A549 (cell line): ENCODE measurements at regions not wholly inside any gene's neighbourhood (a gene's known extent, or its start where the extent isn't known, plus 50 kb on each side); places are given as distances from the start of the nearest gene placed in this dataset.
A peak's percentile ranks its signal among the peaks of the same experiment; 100 is the strongest.

Experiments used
- ATAC-seq, 2 experiments: fragments of 200-7000 bp in 1 of 2; fragments of >200 bp in 1 of 2; cut with Nextera tagmentation in 1 of 2; cut with Tn5 transposase in 1 of 2; 3 replicates each; pipeline versions ENCODE4 v1.8.0 to v1.9.1; 2018 to 2020; ENCODE audit warnings: mild to moderate bottlenecking in 1 of 2, moderate library complexity in 1 of 2
- CTCF ChIA-PET: fragments of 300-600 bp; sonication (Branson Sonifier 250); formaldehyde crosslinking; extraction: SDS; loops from one replicate; lab custom pipeline; 2021; ENCODE audit warnings: antibody characterized with exemption, inconsistent platforms; lab: Yijun Ruan, JAX
- POLR2A ChIA-PET: fragments of 350-600 bp; formaldehyde crosslinking; extraction: SDS; loops from one replicate; lab custom pipeline; 2021; ENCODE audit warnings: antibody characterized with exemption, inconsistent platforms; lab: Yijun Ruan, JAX
- DNase-seq, 2 experiments: peaks; one replicate each; pipeline versions ENCODE4 v3.0.0 to v3.0.0-alpha.2; 2011 to 2016; ENCODE audit warnings: low read depth in 1 of 2, low spot score in 1 of 2
- FAIRE-seq: peaks from 2 replicates; lab custom pipeline; 2011; peaks lifted over from hg19 to GRCh38; lab: Jason Lieb, UNC
- H3K27ac ChIP-seq, 2 experiments: fragments of >200 bp; sonication (Bioruptor Twin); formaldehyde crosslinking; 3 replicates each; pipeline ENCODE4 v1.5.1; 2016 to 2017
- H3K4me1 ChIP-seq: fragments of >200 bp; sonication (Bioruptor Twin); formaldehyde crosslinking; 3 replicates; pipeline ENCODE4 v1.6.1; 2016
- H3K4me2 ChIP-seq: fragments of >200 bp; sonication (Bioruptor Twin); formaldehyde crosslinking; 3 replicates; pipeline ENCODE4 v1.6.1; 2016
- H3K4me3 ChIP-seq: fragments of >200 bp; sonication (Bioruptor Twin); formaldehyde crosslinking; 3 replicates; pipeline ENCODE4 v1.5.1; 2016
- H3K9me3 ChIP-seq: fragments of >200 bp; sonication (Bioruptor Twin); formaldehyde crosslinking; 3 replicates; pipeline ENCODE4 v1.6.1; 2016
- ATOH8 ChIP-seq: fragments of 250-450 bp; sonication (Bioruptor Pico); IDR thresholded peaks from 2 replicates; pipeline ENCODE4 v1.5.0; 2020; ENCODE audit warnings: low read depth, mild to moderate bottlenecking, moderate library complexity
- BCL3 ChIP-seq: fragments of >200 bp; sonication (Bioruptor Twin); formaldehyde crosslinking; IDR thresholded peaks from 3 replicates; pipeline ENCODE4 v1.6.1; 2016
- BHLHE40 ChIP-seq: IDR thresholded peaks from 2 replicates; pipeline ENCODE4 v1.6.1; 2012; ENCODE audit warnings: low read depth, low read length, inconsistent platforms
- CBX2 ChIP-seq: fragments of 200-600 bp; sonication (generic); IDR thresholded peaks from 2 replicates; pipeline ENCODE4 v1.6.1; 2016; ENCODE audit warnings: low read depth, mild to moderate bottlenecking, borderline replicate concordance
- CHD4 ChIP-seq: fragments of 200-600 bp; sonication (generic); IDR thresholded peaks from 2 replicates; pipeline ENCODE4 v1.6.1; 2016; ENCODE audit warnings: antibody characterized with exemption, mild to moderate bottlenecking, borderline replicate concordance
- FOSB ChIP-seq: fragments of 250-450 bp; sonication (Bioruptor Pico); IDR thresholded peaks from 2 replicates; pipeline ENCODE4 v1.5.0; 2020; ENCODE audit warnings: mild to moderate bottlenecking, moderate library complexity
- FOXS1 ChIP-seq: fragments of 250-450 bp; sonication (Bioruptor Pico); IDR thresholded peaks from 2 replicates; pipeline ENCODE4 v1.5.0; 2020; ENCODE audit warnings: mild to moderate bottlenecking, moderate library complexity
- GATA3 ChIP-seq: IDR thresholded peaks from 2 replicates; pipeline ENCODE4 v1.6.1; 2012; ENCODE audit warnings: borderline replicate concordance
- HDAC2 ChIP-seq: fragments of 200-600 bp; sonication (generic); IDR thresholded peaks from 2 replicates; pipeline ENCODE4 v1.6.1; 2016
- HOXB13 ChIP-seq: fragments of 250-450 bp; sonication (Bioruptor Pico); IDR thresholded peaks from 2 replicates; pipeline ENCODE4 v1.5.0; 2020; ENCODE audit warnings: low read depth, mild to moderate bottlenecking, moderate library complexity
- HOXB5 ChIP-seq: fragments of 250-450 bp; sonication (Bioruptor Pico); IDR thresholded peaks from 2 replicates; pipeline ENCODE4 v1.5.0; 2020; ENCODE audit warnings: mild to moderate bottlenecking, moderate library complexity
- JUN ChIP-seq, 2 experiments: fragments of >200 bp; sonication (Bioruptor Twin); formaldehyde crosslinking; IDR thresholded peaks; 2 replicates in 1 of 2; 3 replicates in 1 of 2; pipeline ENCODE4 v1.6.1; 2016 to 2017
- JUNB ChIP-seq: fragments of >200 bp; sonication (Bioruptor Twin); formaldehyde crosslinking; IDR thresholded peaks from 2 replicates; pipeline ENCODE4 v1.6.1; 2016
- MAX ChIP-seq: IDR thresholded peaks from 2 replicates; pipeline ENCODE4 v1.6.1; 2012
- MAZ ChIP-seq: fragments of 150-350 bp; IDR thresholded peaks from 2 replicates; pipeline ENCODE4 v1.6.1; 2014; ENCODE audit warnings: antibody characterized with exemption, low read depth, low read length, borderline replicate concordance
- NFE2L2 ChIP-seq: fragments of 150-350 bp; conservative IDR thresholded peaks from 2 replicates; pipeline ENCODE4 v1.6.1; 2014; ENCODE audit warnings: low read length
- NPAS2 ChIP-seq: fragments of 250-450 bp; sonication (Bioruptor Pico); IDR thresholded peaks from 2 replicates; pipeline ENCODE4 v1.8.0; 2022; ENCODE audit warnings: mild to moderate bottlenecking, moderate library complexity, borderline replicate concordance
- POLR2A ChIP-seq: IDR thresholded peaks from 2 replicates; pipeline ENCODE4 v1.6.1; 2012; ENCODE audit warnings: mild to moderate bottlenecking, low read length
- SMC3 ChIP-seq: fragments of >200 bp; sonication (Bioruptor Twin); formaldehyde crosslinking; IDR thresholded peaks from 3 replicates; pipeline ENCODE4 v1.6.1; 2018; ENCODE audit warnings: inconsistent platforms
- SREBF2 ChIP-seq: fragments of 450-650 bp; IDR thresholded peaks from 2 replicates; pipeline ENCODE4 v1.6.1; 2014; ENCODE audit warnings: mild to moderate bottlenecking, moderate library complexity
- USF2 ChIP-seq: fragments of 450-650 bp; IDR thresholded peaks from 2 replicates; pipeline ENCODE4 v1.6.1; 2014; ENCODE audit warnings: antibody characterized with exemption
- WGBS: methylation state at CpG from one replicate; pipeline ENCODE4 v1.1.6; 2017; ENCODE audit errors: missing lambda C conversion rate; 5-methylcytosine and 5-hydroxymethylcytosine counted together

GRCh38 chr16:52095471-52095870 is 451.5 kb downstream of the TOX3 start:
- H3K9me3 ChIP-seq, result no peaks in the 10 kb centered on the region
- WGBS, result 6% methylated on average over 3 of the region's 3 CpGs
- DNase-seq (no peak), ATAC-seq (no peak), FAIRE-seq (no peak)
- POLR2A ChIA-PET, result no interaction called here
- H3K4me2 ChIP-seq, result no peak overlapping the region
- H3K27ac ChIP-seq, result no peak overlapping the region
- CTCF ChIA-PET, result no interaction called here
- H3K4me3 ChIP-seq, result no peak overlapping the region
- H3K4me1 ChIP-seq, result no peaks in the 10 kb centered on the region
- no peak for TF ChIP-seq SREBF2
- peak; percentile 38; the same call in 1 of the 2 replicates for TF ChIP-seq NFE2L2
- TF ChIP-seq BCL3, result no peak

- WGBS, result 30% methylated on average over 3 of the region's 3 CpGs
- CTCF ChIA-PET, result interaction anchor here (1.0 kb wide), 1 partner anchor 23 kb away, joined by 4 read pairs; no protein-coding TSS in a partner anchor
Observed at GRCh38 chr16:52092126-52092525, 454.8 kb downstream of the TOX3 start.

GRCh38 chr16:52090080-52090479 is 456.9 kb downstream of the TOX3 start:
- Histone ChIP-seq H3K4me2 (no peak overlapping the region), H3K9me3 (no peaks in the 10 kb centered on the region), H3K27ac (no peak overlapping the region), H3K4me3 (no peak overlapping the region), H3K4me1 (no peaks in the 10 kb centered on the region)
- TF ChIP-seq BHLHE40, result no peak
- no peak for TF ChIP-seq NPAS2 (CRISPR knock-in tag)
- TF ChIP-seq FOSB (CRISPR knock-in tag), result no peak
- TF ChIP-seq JUNB, result no peak
- no peak for TF ChIP-seq HOXB13 (CRISPR knock-in tag)
- TF ChIP-seq JUN (IDR thresholded peaks at IDR 0.05), result no peak
- POLR2A ChIA-PET, result no interaction called here
- CTCF ChIA-PET, result no interaction called here
- DNase-seq, result no peak
- ATAC-seq, result no peak
- no peak for FAIRE-seq

More at GRCh38 chr16:52092126-52092525, 454.8 kb downstream of the TOX3 start:
- no peak for DNase-seq
- FAIRE-seq, result no peak
- Histone ChIP-seq H3K4me1 (no peaks in the 10 kb centered on the region), H3K27ac (no peak overlapping the region), H3K4me2 (no peak overlapping the region), H3K4me3 (no peak overlapping the region), H3K9me3 (no peaks in the 10 kb centered on the region)
- no peak for ATAC-seq
- POLR2A ChIA-PET, result no interaction called here
- TF ChIP-seq USF2 (no peak), POLR2A (no peak), MAZ (no peak), JUN (IDR thresholded peaks at IDR 0.05) (no peak), MAX (no peak), HDAC2 (no peak), FOXS1 (no peak), BCL3 (no peak), ATOH8 (CRISPR knock-in tag) (no peak), CHD4 (no peak), BHLHE40 (no peak), GATA3 (no peak), HOXB5 (no peak), CBX2 (no peak), SMC3 (no peak)
